ACC112 (cell line): ENCODE measurements at regions not wholly inside any gene's neighbourhood (a gene's known extent, or its start where the extent isn't known, plus 50 kb on each side); places are given as distances from the start of the nearest gene placed in this dataset.
"Not testable (repeated sequence)": the region's sequence is repeated elsewhere in the genome, so short reads cannot be mapped to it uniquely, and the experiment has no call there.

ENCODE experiments used
- H2AFZ ChIP-seq: fragments of 200-600 bp; sonication (generic); one replicate; pipeline ENCODE4 v1.6.0; 2017; ENCODE audit warnings: antibody characterized with exemption, low read length; ENCODE audit not compliant: unreplicated experiment
- H3K27ac ChIP-seq: fragments of 200-600 bp; sonication (generic); 2 replicates; pipeline ENCODE4 v1.5.1; 2014; ENCODE audit warnings: low read depth, mild to moderate bottlenecking, antibody characterized with exemption, low read length, moderate library complexity
- H3K27me3 ChIP-seq: fragments of 200-600 bp; sonication (generic); 2 replicates; pipeline ENCODE4 v1.6.1; 2014; ENCODE audit warnings: mild to moderate bottlenecking, antibody characterized with exemption, low read length, moderate library complexity, mixed read lengths; ENCODE audit not compliant: insufficient read depth
- H3K36me3 ChIP-seq: fragments of 200-600 bp; sonication (generic); 2 replicates; pipeline ENCODE4 v1.6.1; 2016; ENCODE audit warnings: mild to moderate bottlenecking, antibody characterized with exemption, low read length, moderate library complexity, mixed read lengths; ENCODE audit not compliant: insufficient read depth
- H3K4me1 ChIP-seq: fragments of 200-600 bp; sonication (generic); one replicate; pipeline ENCODE4 v1.6.1; 2016; ENCODE audit warnings: low read length, mixed read lengths; ENCODE audit not compliant: insufficient read depth, unreplicated experiment, control insufficient read depth
- H3K4me3 ChIP-seq: fragments of 200-600 bp; sonication (generic); 2 replicates; pipeline ENCODE4 v1.5.1; 2014; ENCODE audit warnings: mild to moderate bottlenecking, low read depth, low read length
- H3K79me2 ChIP-seq: fragments of 200-600 bp; sonication (generic); one replicate; pipeline ENCODE4 v1.6.0; 2016; ENCODE audit warnings: low read length; ENCODE audit not compliant: control insufficient read depth, unreplicated experiment, insufficient read depth

GRCh38 chr5:135097390-135097789, 63.4 kb upstream of the PITX1 start:
- no peaks in the 10 kb centered on the region for H3K4me1 ChIP-seq
- H2AFZ ChIP-seq, result no peak overlapping the region
- no peak overlapping the region for H3K27ac ChIP-seq
- H3K36me3 ChIP-seq, result no peaks in the 10 kb centered on the region
- no peak overlapping the region for H3K4me3 ChIP-seq
- H3K79me2 ChIP-seq, result no peaks in the 10 kb centered on the region
- no peaks in the 10 kb centered on the region; the same call in 1 of the 2 replicates for H3K27me3 ChIP-seq

GRCh38 chr5:135095871-135096270, 61.8 kb upstream of the PITX1 start:
- Histone ChIP-seq H3K27ac (no peak overlapping the region), H3K4me3 (no peak overlapping the region), H3K36me3 (no peaks in the 10 kb centered on the region), H3K79me2 (no peaks in the 10 kb centered on the region), H3K27me3 (no peaks in the 10 kb centered on the region; the same call in 1 of the 2 replicates), H2AFZ (no peak overlapping the region), H3K4me1 (no peaks in the 10 kb centered on the region)

GRCh38 chr5:135095052-135095715, 61.2 kb upstream of the PITX1 start:
- Histone ChIP-seq H2AFZ (no peak overlapping the region), H3K27me3 (no peaks in the 10 kb centered on the region; the same call in 1 of the 2 replicates), H3K4me1 (no peaks in the 10 kb centered on the region), H3K36me3 (no peaks in the 10 kb centered on the region), H3K79me2 (no peaks in the 10 kb centered on the region), H3K4me3 (no peak overlapping the region), H3K27ac (no peak overlapping the region)

GRCh38 chr5:135094339-135095051, 60.5 kb upstream of the PITX1 start:
- Histone ChIP-seq H3K79me2 (no peaks in the 10 kb centered on the region), H3K36me3 (no peaks in the 10 kb centered on the region), H3K27me3 (no peaks in the 10 kb centered on the region; the same call in 1 of the 2 replicates), H3K27ac (no peak overlapping the region), H2AFZ (no peak overlapping the region), H3K4me3 (no peak overlapping the region), H3K4me1 (no peaks in the 10 kb centered on the region)

- H3K79me2 ChIP-seq, H3K4me1 ChIP-seq, H3K27me3 ChIP-seq, H2AFZ ChIP-seq, H3K36me3 ChIP-seq, H3K4me3 ChIP-seq, H3K27ac ChIP-seq: not testable (repeated sequence)
Observed at GRCh38 chr5:135093483-135093882, 59.5 kb upstream of the PITX1 start.

GRCh38 chr5:135092476-135092875, 58.4 kb upstream of the PITX1 start:
- H3K36me3 ChIP-seq, result no peaks in the 10 kb centered on the region
- H3K27me3 ChIP-seq, result no peaks in the 10 kb centered on the region; the same call in none of the 2 replicates
- no peaks in the 10 kb centered on the region for H3K4me1 ChIP-seq
- H3K79me2 ChIP-seq, result no peaks in the 10 kb centered on the region
- H3K4me3 ChIP-seq, result no peak overlapping the region
- H2AFZ ChIP-seq, result no peak overlapping the region
- no peak overlapping the region for H3K27ac ChIP-seq

GRCh38 chr5:135091286-135091685, 57.3 kb upstream of the PITX1 start:
- Histone ChIP-seq H3K79me2 (no peaks in the 10 kb centered on the region), H3K4me3 (no peak overlapping the region), H3K4me1 (no peaks in the 10 kb centered on the region), H2AFZ (no peak overlapping the region), H3K27ac (no peak overlapping the region), H3K36me3 (no peaks in the 10 kb centered on the region), H3K27me3 (no peaks in the 10 kb centered on the region; the same call in none of the 2 replicates)

GRCh38 chr5:135089912-135090311, 55.9 kb upstream of the PITX1 start:
- Histone ChIP-seq H3K79me2 (no peaks in the 10 kb centered on the region), H3K27me3 (no peaks in the 10 kb centered on the region; the same call in 1 of the 2 replicates), H3K4me3 (no peak overlapping the region), H3K4me1 (peaks cover 8% of the 10 kb centered on the region), H2AFZ (no peak overlapping the region), H3K36me3 (no peaks in the 10 kb centered on the region), H3K27ac (no peak overlapping the region)

- peaks cover 8% of the 10 kb centered on the region for H3K4me1 ChIP-seq
- no peak overlapping the region for H3K4me3 ChIP-seq
- H2AFZ ChIP-seq, result no peak overlapping the region
- H3K27ac ChIP-seq, result no peak overlapping the region
- H3K36me3 ChIP-seq, result no peaks in the 10 kb centered on the region
- no peaks in the 10 kb centered on the region for H3K79me2 ChIP-seq
- H3K27me3 ChIP-seq, result no peaks in the 10 kb centered on the region; the same call in 1 of the 2 replicates
Observed at GRCh38 chr5:135088911-135089310, 54.9 kb upstream of the PITX1 start.

GRCh38 chr5:135087950-135088349, 53.9 kb upstream of the PITX1 start:
- Histone ChIP-seq H3K27ac (no peak overlapping the region), H3K79me2 (no peaks in the 10 kb centered on the region), H3K4me3 (no peak overlapping the region), H3K4me1 (peaks cover 8% of the 10 kb centered on the region), H2AFZ (no peak overlapping the region), H3K36me3 (no peaks in the 10 kb centered on the region), H3K27me3 (no peaks in the 10 kb centered on the region; the same call in 1 of the 2 replicates)
